CD14-positive monocyte (primary cell): ENCODE measurements at regions not wholly inside any gene's neighbourhood (a gene's known extent, or its start where the extent isn't known, plus 50 kb on each side); places are given as distances from the start of the nearest gene placed in this dataset.
A peak's percentile ranks its signal among the peaks of the same experiment; 100 is the strongest.

Source experiments
- DNase-seq, 3 donors: peaks; one replicate each; pipeline ENCODE4 v3.0.0-alpha.2; 2011 to 2022
- H2AFZ ChIP-seq: 2 replicates; pipeline ENCODE4 v1.6.0; 2012; ENCODE audit warnings: mild to moderate bottlenecking, low read depth, low read length, inconsistent platforms; ENCODE audit not compliant: insufficient read depth, poor library complexity, severe bottlenecking
- H3K27ac ChIP-seq, 2 donors: 1 replicate in 1 of 2; 2 replicates in 1 of 2; pipeline ENCODE4 v1.5.1; 2012 to 2013; ENCODE audit warnings: low read length in 2 of 2, control low read depth in 1 of 2, inconsistent platforms in 1 of 2, low read depth in 1 of 2, mild to moderate bottlenecking in 1 of 2
- H3K27me3 ChIP-seq, 2 donors: one replicate each; pipeline versions ENCODE4 v1.6.0 to v1.6.1; 2011 to 2013; ENCODE audit warnings: low read length in 2 of 2; ENCODE audit not compliant: control insufficient read depth in 2 of 2, insufficient read depth in 2 of 2
- H3K36me3 ChIP-seq, 2 donors: replicated peaks in 1 of 2; 1 replicate in 1 of 2; 2 replicates in 1 of 2; pipeline versions ENCODE4 v1.5.1 to v1.6.1; 2012 to 2013; ENCODE audit warnings: low read length in 2 of 2, control low read depth in 1 of 2, inconsistent platforms in 1 of 2, mild to moderate bottlenecking in 1 of 2; ENCODE audit not compliant: insufficient read depth in 2 of 2, control insufficient read depth in 1 of 2
- H3K4me1 ChIP-seq, 2 donors: 1 replicate in 1 of 2; 2 replicates in 1 of 2; pipeline versions ENCODE4 v1.5.1 to v1.6.1; 2012 to 2013; ENCODE audit warnings: low read length in 2 of 2, control low read depth in 1 of 2, inconsistent platforms in 1 of 2, mild to moderate bottlenecking in 1 of 2, moderate library complexity in 1 of 2; ENCODE audit not compliant: insufficient read depth in 2 of 2, control insufficient read depth in 1 of 2
- H3K4me2 ChIP-seq: replicated peaks from 2 replicates; pipeline ENCODE3; 2012; ENCODE audit warnings: low read length, moderate library complexity, mild to moderate bottlenecking; ENCODE audit not compliant: poor library complexity, severe bottlenecking; ENCODE audit errors: extremely low read depth
- H3K4me3 ChIP-seq, 3 experiments: fragments of 200-600 bp in 1 of 3; sonication (generic) in 1 of 3; replicated peaks in 1 of 3; 1 replicate in 2 of 3; 2 replicates in 1 of 3; pipeline ENCODE4 v1.5.1; 2011 to 2013; ENCODE audit warnings: low read length in 3 of 3, mild to moderate bottlenecking in 3 of 3, control low read depth in 2 of 3, low read depth in 2 of 3, inconsistent platforms in 1 of 3, moderate library complexity in 1 of 3
- H3K79me2 ChIP-seq: 2 replicates; pipeline ENCODE4 v1.6.0; 2012; ENCODE audit warnings: mild to moderate bottlenecking, control low read depth, inconsistent platforms, low read length, moderate library complexity; ENCODE audit not compliant: insufficient read depth
- H3K9ac ChIP-seq: 2 replicates; pipeline ENCODE4 v1.6.0; 2017; ENCODE audit warnings: low read length, mild to moderate bottlenecking; ENCODE audit not compliant: insufficient read depth, poor library complexity, severe bottlenecking
- H3K9me3 ChIP-seq, 2 donors: replicated peaks in 1 of 2; 1 replicate in 1 of 2; 2 replicates in 1 of 2; pipeline versions ENCODE4 v1.5.1 to v1.6.1; 2012 to 2013; ENCODE audit warnings: low read length in 2 of 2, control low read depth in 1 of 2; ENCODE audit not compliant: control insufficient read depth in 1 of 2, insufficient read depth in 1 of 2
- H4K20me1 ChIP-seq: 2 replicates; pipeline ENCODE4 v1.6.0; 2012; ENCODE audit warnings: mild to moderate bottlenecking, low read length, control low read depth, moderate library complexity; ENCODE audit not compliant: insufficient read depth
- H3K27ac Mint-ChIP-seq, 7 donors: one replicate each; pipeline ENCODE4 v1.8.0; 2020; ENCODE audit warnings: mild to moderate bottlenecking in 7 of 7, mixed read lengths in 7 of 7, moderate library complexity in 6 of 7, inconsistent platforms in 2 of 7
- H3K27me3 Mint-ChIP-seq, 3 donors: one replicate each; pipeline ENCODE4 v1.8.0; 2021 to 2022; ENCODE audit warnings: low read depth in 3 of 3, mild to moderate bottlenecking in 3 of 3, mixed read lengths in 3 of 3, moderate library complexity in 3 of 3, inconsistent platforms in 1 of 3
- H3K36me3 Mint-ChIP-seq, 2 donors: one replicate each; pipeline ENCODE4 v1.8.0; 2020; ENCODE audit warnings: mixed read lengths in 2 of 2, inconsistent platforms in 1 of 2, mild to moderate bottlenecking in 1 of 2
- H3K4me1 Mint-ChIP-seq: one replicate; pipeline ENCODE4 v1.8.0; 2020; ENCODE audit warnings: mild to moderate bottlenecking, mixed read lengths
- H3K4me3 Mint-ChIP-seq, 2 donors: one replicate each; pipeline ENCODE4 v1.8.0; 2020; ENCODE audit warnings: mild to moderate bottlenecking in 2 of 2, mixed read lengths in 2 of 2, moderate library complexity in 1 of 2
- H3K9me3 Mint-ChIP-seq, 7 donors: one replicate each; pipeline ENCODE4 v1.8.0; 2020 to 2022; ENCODE audit warnings: mixed read lengths in 7 of 7, mild to moderate bottlenecking in 6 of 7, moderate library complexity in 6 of 7, inconsistent platforms in 2 of 7
- CTCF ChIP-seq: fragments of 200-600 bp; IDR thresholded peaks from one replicate; pipeline ENCODE4 v1.8.0; 2022; ENCODE audit warnings: antibody characterized with exemption, mild to moderate bottlenecking
- WGBS: methylation state at CpG from one replicate; pipeline ENCODE4 v1.1.5; 2013; ENCODE audit warnings: missing lambda C conversion rate; ENCODE audit not compliant: insufficient coverage; 5-methylcytosine and 5-hydroxymethylcytosine counted together
- intact Hi-C, 2 donors: fragments of 100-400 bp; cut with micrococcal nuclease; formaldehyde crosslinking; loops; one replicate each; pipeline versions ENCODE4 v1.15.0 to v1.15.1; 2023

- Mint-ChIP-seq H3K4me3 (no peak overlapping the region), H3K27ac (no peak overlapping the region), H3K27me3 (peaks cover 32 to 42% (median 34%) of the 10 kb centered on the region in 3 donors), H3K4me1 (peaks cover 33% of the 10 kb centered on the region), H3K36me3 (no peaks in the 10 kb centered on the region), H3K9me3 (peaks cover 0 to 1% (median 0%) of the 10 kb centered on the region in 7 donors)
- Histone ChIP-seq H3K4me1 (peaks cover 17 to 20% of the 10 kb centered on the region in 2 donors), H3K27me3 (peaks cover 21 to 28% of the 10 kb centered on the region in 2 donors), H4K20me1 (no peaks in the 10 kb centered on the region), H3K4me2 (no peak overlapping the region), H3K79me2 (no peaks in the 10 kb centered on the region), H2AFZ (no peak overlapping the region), H3K9ac (no peak overlapping the region), H3K4me3 (no peak overlapping the region), H3K27ac (no peak overlapping the region), H3K9me3 (no peaks in the 10 kb centered on the region), H3K36me3 (no peaks in the 10 kb centered on the region)
- intact Hi-C loops: no loop called here
- 43% methylated on average over 1 of the region's 1 CpG for WGBS
- no peak for TF ChIP-seq CTCF
- no peak for DNase-seq
Observed at GRCh38 chr6:2504495-2505064, 246.1 kb downstream of the MYLK4 start.

- H3K4me1 Mint-ChIP-seq: peaks cover 34% of the 10 kb centered on the region
- H3K27ac Mint-ChIP-seq: peak overlapping the region in 3 of 7 donors; percentile 70 to 76 (median 75)
- H3K9ac ChIP-seq: no peak overlapping the region
- no peaks in the 10 kb centered on the region for H4K20me1 ChIP-seq
- 22% methylated on average over 4 of the region's 5 CpGs for WGBS
- no peaks in the 10 kb centered on the region for H3K79me2 ChIP-seq
- H3K9me3 ChIP-seq: no peaks in the 10 kb centered on the region
- no peak overlapping the region for H3K4me3 ChIP-seq
- peaks cover 0 to 5% (median 4%) of the 10 kb centered on the region in 7 donors for H3K9me3 Mint-ChIP-seq
- H2AFZ ChIP-seq: no peak overlapping the region
- H3K27ac ChIP-seq: no peak overlapping the region
- TF ChIP-seq CTCF: no peak
- intact Hi-C loops: no loop called here
- peaks cover 31 to 39% (median 34%) of the 10 kb centered on the region in 3 donors for H3K27me3 Mint-ChIP-seq
- peaks cover 21 to 28% of the 10 kb centered on the region in 2 donors for H3K27me3 ChIP-seq
- peak in 2 of 3 donors; percentile 29 to 74 for DNase-seq
- H3K4me1 ChIP-seq: peaks cover 17 to 20% of the 10 kb centered on the region in 2 donors
- H3K36me3 ChIP-seq: no peaks in the 10 kb centered on the region
- peak overlapping the region in 1 of 2 donors; percentile 10 for H3K4me3 Mint-ChIP-seq
- no peak overlapping the region for H3K4me2 ChIP-seq
- H3K36me3 Mint-ChIP-seq: no peaks in the 10 kb centered on the region
Observed at GRCh38 chr6:2503816-2504494, 246.8 kb downstream of the MYLK4 start.
